Nephron progenitor cell (in vitro differentiated cells): ENCODE measurements at regions not wholly inside any gene's neighbourhood (a gene's known extent, or its start where the extent isn't known, plus 50 kb on each side); places are given as distances from the start of the nearest gene placed in this dataset.

Experiments used
- DNase-seq: peaks from one replicate; pipeline ENCODE4 v3.0.0; 2021
- H3K27ac Mint-ChIP-seq: 2 replicates; pipeline ENCODE4 v1.8.0; 2021; ENCODE audit warnings: mild to moderate bottlenecking, moderate library complexity, mixed read lengths
- H3K27me3 Mint-ChIP-seq: 2 replicates; pipeline ENCODE4 v1.8.0; 2021; ENCODE audit warnings: mild to moderate bottlenecking, low read depth, mixed read lengths; ENCODE audit not compliant: poor library complexity
- H3K36me3 Mint-ChIP-seq: 2 replicates; pipeline ENCODE4 v1.8.0; 2021; ENCODE audit warnings: low read depth, mixed read lengths
- H3K4me1 Mint-ChIP-seq: 2 replicates; pipeline ENCODE4 v1.8.0; 2021; ENCODE audit warnings: mixed read lengths
- H3K4me3 Mint-ChIP-seq: 2 replicates; pipeline ENCODE4 v1.8.0; 2021; ENCODE audit warnings: mild to moderate bottlenecking, moderate library complexity, mixed read lengths
- H3K9me3 Mint-ChIP-seq: 2 replicates; pipeline ENCODE4 v1.8.0; 2021; ENCODE audit warnings: mild to moderate bottlenecking, moderate library complexity, mixed read lengths
- TF ChIP-seq, protein P1 (sequence below): fragments of 200-600 bp; sonication (generic); IDR thresholded peaks from 2 replicates; pipeline ENCODE4 v1.5.0; 2021; ENCODE audit warnings: antibody characterized with exemption

DNA sequence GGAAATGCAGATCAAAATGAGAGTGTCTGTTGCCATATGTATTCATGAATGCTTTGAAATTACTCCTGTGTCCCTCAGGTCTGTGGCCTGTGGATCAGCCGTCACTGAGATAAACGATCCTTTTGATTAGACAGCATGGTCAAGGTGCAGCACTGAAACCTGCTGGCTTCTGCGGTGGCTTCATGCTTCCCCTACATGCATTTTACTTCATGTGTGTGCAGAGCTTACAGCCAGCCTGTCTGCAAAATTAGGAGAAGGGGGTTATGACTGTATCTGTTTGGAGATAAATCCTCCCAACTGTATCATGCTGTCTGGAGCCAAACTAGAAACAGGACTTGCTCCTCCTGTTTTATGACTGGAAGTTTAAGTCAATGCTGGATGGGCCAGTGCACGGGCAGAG, 71.0 kb upstream of the PLPP4 start:
- Mint-ChIP-seq H3K4me1 (peaks cover 21% of the 10 kb centered on the region), H3K27ac (peak overlapping the region; percentile 59), H3K36me3 (no peaks in the 10 kb centered on the region), H3K9me3 (no peaks in the 10 kb centered on the region), H3K27me3 (peaks cover 19% of the 10 kb centered on the region), H3K4me3 (no peak overlapping the region)
- TF ChIP-seq, protein P1, sequence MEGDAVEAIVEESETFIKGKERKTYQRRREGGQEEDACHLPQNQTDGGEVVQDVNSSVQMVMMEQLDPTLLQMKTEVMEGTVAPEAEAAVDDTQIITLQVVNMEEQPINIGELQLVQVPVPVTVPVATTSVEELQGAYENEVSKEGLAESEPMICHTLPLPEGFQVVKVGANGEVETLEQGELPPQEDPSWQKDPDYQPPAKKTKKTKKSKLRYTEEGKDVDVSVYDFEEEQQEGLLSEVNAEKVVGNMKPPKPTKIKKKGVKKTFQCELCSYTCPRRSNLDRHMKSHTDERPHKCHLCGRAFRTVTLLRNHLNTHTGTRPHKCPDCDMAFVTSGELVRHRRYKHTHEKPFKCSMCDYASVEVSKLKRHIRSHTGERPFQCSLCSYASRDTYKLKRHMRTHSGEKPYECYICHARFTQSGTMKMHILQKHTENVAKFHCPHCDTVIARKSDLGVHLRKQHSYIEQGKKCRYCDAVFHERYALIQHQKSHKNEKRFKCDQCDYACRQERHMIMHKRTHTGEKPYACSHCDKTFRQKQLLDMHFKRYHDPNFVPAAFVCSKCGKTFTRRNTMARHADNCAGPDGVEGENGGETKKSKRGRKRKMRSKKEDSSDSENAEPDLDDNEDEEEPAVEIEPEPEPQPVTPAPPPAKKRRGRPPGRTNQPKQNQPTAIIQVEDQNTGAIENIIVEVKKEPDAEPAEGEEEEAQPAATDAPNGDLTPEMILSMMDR: no peak
- DNase-seq: peak; percentile 4

DNA sequence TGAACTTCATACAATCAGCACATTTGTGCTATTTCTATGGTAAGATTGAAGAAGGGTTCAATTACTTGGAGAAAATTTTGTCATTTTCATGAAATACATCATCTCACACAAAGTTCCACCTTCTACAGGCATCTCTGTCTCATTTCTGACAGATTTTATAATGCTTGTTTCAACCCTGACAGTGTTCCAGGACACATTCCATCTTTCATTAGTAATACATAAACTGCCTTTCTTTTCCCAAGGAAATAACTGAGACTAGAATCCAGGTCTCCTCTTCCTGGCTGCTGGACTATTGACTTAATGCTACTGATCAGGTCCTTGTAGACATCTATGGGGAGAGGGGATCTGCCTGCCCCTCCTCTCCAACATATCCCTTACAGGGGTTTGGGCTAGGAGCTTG, 70.1 kb upstream of the PLPP4 start:
- Mint-ChIP-seq H3K27ac (no peak overlapping the region), H3K36me3 (no peaks in the 10 kb centered on the region), H3K4me1 (peaks cover 30% of the 10 kb centered on the region), H3K27me3 (peaks cover 23% of the 10 kb centered on the region), H3K4me3 (no peak overlapping the region), H3K9me3 (no peaks in the 10 kb centered on the region)
- no peak for DNase-seq
- TF ChIP-seq, protein P1: no peak

DNA sequence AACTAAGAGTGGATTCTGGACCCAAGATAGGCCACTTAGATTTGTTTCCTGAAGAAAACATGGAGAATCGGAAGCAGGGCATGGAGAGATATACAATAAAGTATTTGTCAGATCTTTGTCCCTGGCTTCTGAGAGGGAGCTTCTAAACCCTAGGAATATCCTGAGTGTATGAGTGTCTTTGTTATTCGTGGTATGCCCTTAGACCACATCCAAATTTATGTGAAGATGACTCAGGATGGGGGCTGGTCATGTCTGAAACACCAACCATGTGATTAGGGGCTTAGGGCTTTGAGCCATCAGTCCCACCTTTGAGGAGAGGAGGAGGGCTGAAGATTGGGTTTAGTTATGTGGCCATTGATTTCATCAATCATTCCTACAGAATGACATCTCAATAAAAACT, 69.7 kb upstream of the PLPP4 start:
- Mint-ChIP-seq H3K27ac (no peak overlapping the region), H3K4me1 (peaks cover 31% of the 10 kb centered on the region), H3K36me3 (no peaks in the 10 kb centered on the region), H3K4me3 (no peak overlapping the region), H3K27me3 (peaks cover 23% of the 10 kb centered on the region), H3K9me3 (no peaks in the 10 kb centered on the region)
- DNase-seq: no peak
- TF ChIP-seq, protein P1: no peak

DNA sequence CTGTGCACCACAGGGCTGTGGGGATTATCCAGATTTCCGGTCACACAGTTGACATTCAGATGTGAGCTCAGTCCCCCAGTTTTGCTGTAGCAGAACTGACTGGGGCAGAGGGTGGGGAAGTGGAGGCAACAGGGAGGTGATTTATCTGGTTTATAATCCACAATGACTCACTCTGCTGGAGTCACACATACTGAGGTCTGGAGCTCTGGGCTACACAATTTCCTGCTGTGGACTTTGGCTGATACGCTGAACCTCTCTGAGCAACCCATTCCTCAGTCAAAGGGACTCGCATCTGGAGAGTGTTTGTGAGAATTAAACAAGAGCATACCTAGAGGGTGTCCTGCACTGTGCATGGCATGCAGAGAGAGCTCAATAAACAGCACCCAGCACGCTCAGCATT, 64.8 kb upstream of the PLPP4 start:
- TF ChIP-seq, protein P1: no peak
- H3K36me3 Mint-ChIP-seq: no peaks in the 10 kb centered on the region
- H3K27me3 Mint-ChIP-seq: peaks cover 14% of the 10 kb centered on the region
- peaks cover 27% of the 10 kb centered on the region for H3K4me1 Mint-ChIP-seq
- no peak overlapping the region for H3K27ac Mint-ChIP-seq
- peaks cover 12% of the 10 kb centered on the region for H3K9me3 Mint-ChIP-seq
- DNase-seq: no peak
- H3K4me3 Mint-ChIP-seq: no peak overlapping the region

DNA sequence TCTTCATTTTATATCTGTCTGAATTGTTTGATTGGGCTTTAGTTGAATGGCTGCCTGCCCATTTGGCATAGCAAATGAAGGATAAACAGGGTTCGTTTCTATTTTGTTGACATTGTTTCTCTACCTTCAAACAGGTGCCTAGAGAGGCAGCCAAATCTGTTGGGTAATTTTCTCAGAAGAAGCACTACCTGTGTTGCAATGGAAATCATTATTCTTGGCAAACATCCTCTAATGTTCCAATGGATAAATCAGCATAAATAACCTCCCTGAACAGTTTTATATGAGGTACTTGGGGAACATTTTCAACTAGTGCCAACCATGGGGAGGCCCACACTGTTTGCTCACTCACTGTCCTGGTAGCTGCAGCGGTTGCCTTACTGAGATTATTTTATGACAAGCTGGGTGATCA, 64.4 kb upstream of the PLPP4 start:
- Mint-ChIP-seq H3K27me3 (peaks cover 14% of the 10 kb centered on the region), H3K36me3 (no peaks in the 10 kb centered on the region), H3K4me3 (no peak overlapping the region), H3K27ac (no peak overlapping the region), H3K4me1 (peaks cover 27% of the 10 kb centered on the region), H3K9me3 (peaks cover 12% of the 10 kb centered on the region)
- no peak for DNase-seq
- TF ChIP-seq, protein P1: no peak

DNA sequence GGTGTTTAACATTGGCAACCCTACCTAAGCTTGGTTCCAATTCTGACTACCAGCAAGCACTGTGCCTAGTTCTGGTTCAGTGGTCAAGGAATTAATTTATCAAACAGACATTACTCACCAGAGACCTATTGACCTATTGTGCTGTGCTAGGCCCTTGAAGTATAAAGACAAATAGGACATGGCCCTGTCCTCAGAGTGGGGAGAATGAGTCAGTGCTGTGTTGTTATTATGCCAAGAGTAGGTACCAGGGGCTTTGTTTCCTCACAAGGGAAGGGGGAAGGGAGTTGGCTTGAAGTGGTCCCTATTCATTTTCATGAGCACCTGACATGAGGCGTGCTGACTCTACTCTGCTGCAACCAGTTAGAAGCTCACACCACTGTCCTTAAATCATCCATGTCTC, 62.6 kb upstream of the PLPP4 start:
- TF ChIP-seq, protein P1: no peak
- Mint-ChIP-seq H3K27me3 (peaks cover 17% of the 10 kb centered on the region), H3K36me3 (no peaks in the 10 kb centered on the region), H3K27ac (no peak overlapping the region), H3K9me3 (peaks cover 12% of the 10 kb centered on the region), H3K4me3 (no peak overlapping the region), H3K4me1 (peaks cover 26% of the 10 kb centered on the region)
- DNase-seq: no peak
